Esophagus muscularis mucosa (tissue), 4 donors: ENCODE measurements at regions not wholly inside any gene's neighbourhood (a gene's known extent, or its start where the extent isn't known, plus 50 kb on each side); places are given as distances from the start of the nearest gene placed in this dataset.
A peak's percentile ranks its signal among the peaks of the same experiment; 100 is the strongest.

Experiments
- DNase-seq: peaks from one replicate; pipeline ENCODE4 v3.0.0-alpha.2; 2017; ENCODE audit errors: extremely low spot score
- H3K27ac ChIP-seq, 4 donors: fragments of 200-600 bp; sonication (generic); replicated peaks in 1 of 4; 1 replicate in 3 of 4; 2 replicates in 1 of 4; pipeline ENCODE4 v1.5.1; 2016 to 2019; ENCODE audit warnings: mild to moderate bottlenecking in 1 of 4
- H3K27me3 ChIP-seq, 4 donors: fragments of 200-600 bp; sonication (generic); one replicate each; pipeline versions ENCODE4 v1.5.1 to v1.6.0; 2016 to 2019
- H3K36me3 ChIP-seq, 4 donors: fragments of 200-600 bp; sonication (generic); one replicate each; pipeline ENCODE4 v1.5.1; 2016 to 2019
- H3K4me1 ChIP-seq, 4 donors: fragments of 200-600 bp; sonication (generic); one replicate each; pipeline ENCODE4 v1.5.1; 2016 to 2019
- H3K4me3 ChIP-seq, 4 donors: fragments of 200-600 bp; sonication (generic); 1 replicate in 2 of 4; 2 replicates in 2 of 4; pipeline ENCODE4 v1.5.1; 2016 to 2019; ENCODE audit warnings: mild to moderate bottlenecking in 4 of 4, moderate library complexity in 1 of 4
- H3K9me3 ChIP-seq, 4 donors: fragments of 200-600 bp; sonication (generic); 1 replicate in 3 of 4; 2 replicates in 1 of 4; pipeline ENCODE4 v1.5.1; 2016 to 2019
- CTCF ChIP-seq, 3 experiments: fragments of 200-600 bp in 2 of 3; fragments of 450-650 bp in 1 of 3; sonication (generic) in 2 of 3; IDR thresholded peaks; one replicate each; pipeline ENCODE4 v1.5.1; 2017 to 2019; ENCODE audit warnings: antibody characterized with exemption in 3 of 3, mild to moderate bottlenecking in 2 of 3, moderate library complexity in 1 of 3
- EP300 ChIP-seq: sonication (generic); formaldehyde crosslinking; IDR thresholded peaks from one replicate; pipeline ENCODE4 v1.6.1; 2017; ENCODE audit warnings: antibody characterized with exemption
- POLR2A ChIP-seq: fragments of 450-650 bp; IDR thresholded peaks from one replicate; pipeline ENCODE4 v1.6.1; 2017; ENCODE audit warnings: antibody characterized with exemption, moderate library complexity, mild to moderate bottlenecking, low read depth
- POLR2AphosphoS5 ChIP-seq, 2 donors: sonication (generic); formaldehyde crosslinking; IDR thresholded peaks; one replicate each; pipeline ENCODE4 v1.6.1; 2017; ENCODE audit warnings: antibody characterized with exemption in 2 of 2
- WGBS: methylation state at CpG from one replicate; pipeline ENCODE4 v1.1.5; 2018; 5-methylcytosine and 5-hydroxymethylcytosine counted together
- intact Hi-C: fragments of 100-400 bp; cut with DNase I; formaldehyde crosslinking; loops from one replicate; pipeline ENCODE4 v1.15.1; 2023

- peaks cover 0 to 5% (median 0%) of the 10 kb centered on the region in 4 donors for H3K4me1 ChIP-seq
- no peak overlapping the region for H3K27ac ChIP-seq
- intact Hi-C loops = no loop called here
- H3K27me3 ChIP-seq = peaks cover 0 to 84% (median 1%) of the 10 kb centered on the region in 4 donors
- TF ChIP-seq POLR2A (no peak), CTCF (IDR thresholded peaks at IDR 0.05) (no peak), POLR2AphosphoS5 (IDR thresholded peaks at IDR 0.05) (no peak), EP300 (no peak)
- peak overlapping the region in 1 of 4 donors; percentile 28 for H3K4me3 ChIP-seq
- 46% methylated on average over 16 of the region's 16 CpGs for WGBS
- H3K9me3 ChIP-seq = no peaks in the 10 kb centered on the region
- DNase-seq = no peak
- H3K36me3 ChIP-seq = no peaks in the 10 kb centered on the region
Observed at GRCh38 chr16:87060034-87060986, 256.9 kb downstream of the C16orf95 start.

GRCh38 chr16:87061243-87061920 is 255.8 kb downstream of the C16orf95 start:
- no peaks in the 10 kb centered on the region for H3K36me3 ChIP-seq
- H3K9me3 ChIP-seq = no peaks in the 10 kb centered on the region
- TF ChIP-seq CTCF (IDR thresholded peaks at IDR 0.05) = no peak
- no peak for TF ChIP-seq EP300
- TF ChIP-seq POLR2A = no peak
- WGBS = 61% methylated on average over 5 of the region's 5 CpGs
- no peak overlapping the region for H3K27ac ChIP-seq
- DNase-seq = no peak
- peaks cover 0 to 5% (median 0%) of the 10 kb centered on the region in 4 donors for H3K4me1 ChIP-seq
- intact Hi-C loops = no loop called here
- H3K27me3 ChIP-seq = peaks cover 0 to 82% (median 1%) of the 10 kb centered on the region in 4 donors
- H3K4me3 ChIP-seq = no peak overlapping the region

GRCh38 chr16:87062569-87063442 is 254.4 kb downstream of the C16orf95 start:
- intact Hi-C loops = loop anchor here (2.0 kb wide), 1 partner anchor 498 kb away; no protein-coding TSS in a partner anchor
- H3K27me3 ChIP-seq = peaks cover 0 to 82% (median 1%) of the 10 kb centered on the region in 4 donors
- 64% methylated on average over 18 of the region's 26 CpGs for WGBS

More at GRCh38 chr16:87062569-87063442, 254.4 kb downstream of the C16orf95 start:
- peaks cover 0 to 5% (median 0%) of the 10 kb centered on the region in 4 donors for H3K4me1 ChIP-seq
- H3K27ac ChIP-seq = no peak overlapping the region
- no peaks in the 10 kb centered on the region for H3K36me3 ChIP-seq
- DNase-seq = no peak
- TF ChIP-seq POLR2AphosphoS5 (IDR thresholded peaks at IDR 0.05) = no peak
- peak; percentile 76 to 77 (median 77) for TF ChIP-seq CTCF (IDR thresholded peaks at IDR 0.05)
- no peak overlapping the region for H3K4me3 ChIP-seq
- no peaks in the 10 kb centered on the region for H3K9me3 ChIP-seq
